NCI-H2171 treated with DMSO at 0.1 percent for 48 hours (cell line): ENCODE measurements at regions not wholly inside any gene's neighbourhood (a gene's known extent, or its start where the extent isn't known, plus 50 kb on each side); places are given as distances from the start of the nearest gene placed in this dataset.
"Not testable (repeated sequence)": the region's sequence is repeated elsewhere in the genome, so short reads cannot be mapped to it uniquely, and the experiment has no call there.

Experiments used
- DNase-seq: peaks from one replicate; lab custom pipeline; 2025; lab: John Stamatoyannopoulos, UW

DNA sequence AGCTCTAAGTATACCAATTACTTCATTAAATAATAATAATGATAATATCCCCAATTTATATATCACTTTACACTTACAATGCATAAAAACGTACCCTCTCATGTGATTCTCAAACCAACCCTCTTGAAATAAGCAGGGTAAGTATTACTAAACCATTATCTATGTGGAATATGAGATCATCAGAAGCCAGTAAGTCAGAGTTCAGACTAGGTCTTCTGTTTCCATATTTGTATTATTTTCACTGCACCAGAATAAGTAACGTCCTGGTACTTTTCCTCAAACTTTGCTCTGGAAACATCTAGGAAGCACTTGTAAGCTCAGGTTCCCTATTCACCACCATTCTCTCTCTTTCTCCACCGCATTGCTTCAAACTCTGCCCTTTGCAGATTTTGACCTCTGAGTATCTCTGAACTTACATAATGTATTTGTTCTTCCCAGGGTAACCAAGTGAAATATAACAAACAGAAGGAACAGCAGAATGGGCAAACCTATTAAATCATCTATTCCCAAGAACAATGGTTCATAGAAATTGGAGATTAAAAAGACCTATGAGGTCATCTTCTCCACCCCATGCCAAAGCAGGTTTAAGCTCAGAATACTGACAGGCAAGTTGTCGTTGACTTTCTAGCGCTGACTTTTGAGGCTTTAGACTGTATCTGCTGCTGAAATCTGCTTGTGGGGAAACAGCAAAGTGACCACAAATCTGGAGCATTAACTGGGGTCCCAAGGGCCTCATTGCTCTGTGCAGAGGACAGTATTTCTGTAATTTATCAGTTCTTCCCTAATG is 161.3 kb upstream of the FAR2 start:
- DNase-seq, result no peak

- no peak for DNase-seq
These were observed 160.8 kb upstream of the FAR2 start for GRCh38 chr12:28988325-28988704.

GRCh38 chr12:28991626-28992025 is 157.5 kb upstream of the FAR2 start:
- DNase-seq, result no peak

DNA sequence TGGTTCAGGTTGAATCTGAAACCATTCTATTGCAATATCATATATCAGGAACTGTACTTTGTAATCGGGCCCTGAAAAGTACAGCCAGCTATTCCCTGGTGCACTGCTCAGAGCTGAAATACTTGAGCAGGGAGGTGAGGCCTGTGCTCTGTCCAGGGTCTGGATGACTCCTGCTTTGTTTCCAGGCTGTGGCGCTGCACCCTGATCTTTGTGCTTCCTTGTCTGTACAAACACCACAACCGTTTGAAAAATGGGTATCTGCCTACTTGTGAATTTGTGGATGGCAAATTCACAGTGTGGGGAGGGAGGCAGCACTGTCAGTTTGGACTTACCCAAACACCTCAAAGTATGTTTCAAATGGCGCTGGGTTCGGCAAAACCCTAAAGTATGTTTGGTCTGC is 155.4 kb upstream of the FAR2 start:
- DNase-seq, result no peak

DNA sequence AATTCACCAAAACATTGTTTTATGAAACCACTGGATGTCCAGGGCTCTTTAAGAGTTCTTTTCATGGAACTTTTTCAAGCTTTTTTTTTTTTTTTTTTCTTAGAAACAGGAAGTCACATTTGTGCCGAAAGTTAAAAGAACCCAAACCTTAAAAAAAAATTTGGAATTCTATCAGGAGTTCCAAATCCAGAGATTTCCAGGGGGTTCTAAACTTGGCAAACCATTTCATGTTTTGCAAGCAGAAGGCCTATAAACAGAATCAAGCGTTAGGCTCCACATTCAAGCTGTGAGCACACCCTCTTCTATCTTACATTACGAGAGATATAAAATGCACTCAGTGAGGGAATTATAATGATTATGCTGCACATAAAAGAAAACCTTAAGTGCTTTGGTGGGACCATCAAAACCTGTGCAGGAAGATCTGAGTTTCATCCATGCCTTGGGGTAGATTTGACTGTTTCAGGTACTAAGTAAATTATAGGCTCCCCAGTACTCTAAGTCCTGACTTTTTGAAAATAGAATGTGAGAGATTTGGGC is 154.8 kb upstream of the FAR2 start:
- DNase-seq, result no peak

- DNase-seq, result no peak
These were observed 152.4 kb upstream of the FAR2 start for GRCh38 chr12:28996688-28997087.

DNA sequence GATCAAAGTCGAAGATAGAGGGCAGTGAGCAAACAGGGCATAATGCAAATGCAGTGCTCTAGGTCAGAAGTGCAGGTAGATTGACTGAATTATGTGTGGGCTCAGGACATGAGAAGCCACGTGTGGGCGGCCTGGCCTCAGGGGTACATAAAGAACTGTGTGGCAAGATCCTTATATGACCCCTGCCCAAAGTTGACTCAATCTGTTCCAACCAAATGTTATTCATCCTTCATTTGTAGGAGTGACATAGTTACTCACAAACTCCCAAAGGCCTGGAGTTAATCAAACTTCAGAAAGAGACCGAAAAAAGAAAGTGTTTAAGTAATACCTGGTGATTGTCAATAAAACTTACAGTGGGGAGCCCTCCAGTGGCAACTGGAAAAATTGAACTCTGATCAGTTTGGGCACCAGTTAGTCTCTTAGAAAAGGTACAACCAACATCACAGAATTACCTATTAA is 150.4 kb upstream of the FAR2 start:
- peak; percentile 61 for DNase-seq

DNA sequence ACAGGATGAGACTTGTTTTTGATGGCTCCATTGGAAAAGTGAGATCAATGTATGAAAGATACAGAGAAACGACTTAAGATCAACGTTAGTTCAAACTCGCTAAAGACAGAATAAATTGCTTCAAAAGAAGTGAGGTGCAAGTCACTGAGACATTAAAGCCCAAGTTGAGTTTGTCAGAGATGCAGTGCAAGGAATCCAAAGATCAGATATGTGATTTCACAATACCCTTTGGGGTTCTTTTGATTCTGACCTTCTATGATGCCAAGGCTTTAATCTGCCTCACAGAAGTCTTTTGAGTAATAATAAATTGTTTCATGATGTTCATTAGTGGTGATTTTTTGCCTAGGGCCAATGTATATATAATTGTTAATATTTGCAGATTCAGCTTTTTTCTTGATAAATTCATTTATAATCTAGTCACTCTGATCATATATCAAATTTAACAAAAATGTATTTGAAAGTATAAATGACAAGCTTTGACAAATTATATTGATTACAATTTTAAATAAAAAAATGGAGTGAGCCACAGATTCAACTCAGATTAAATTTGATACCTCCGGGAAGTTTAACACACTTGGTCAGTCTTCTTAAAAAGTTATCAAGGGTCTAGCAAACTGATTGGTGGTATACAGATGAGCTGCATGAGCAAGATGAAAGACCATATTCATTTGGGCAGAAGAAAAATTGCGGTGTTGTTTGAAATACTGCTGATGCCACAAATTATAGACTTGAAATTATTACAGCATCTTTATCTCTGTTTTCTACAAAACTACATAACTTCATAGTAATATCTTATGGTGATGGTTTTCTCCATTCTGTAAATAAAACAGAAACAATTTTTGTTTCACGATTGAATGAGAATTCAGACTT is 144.8 kb upstream of the FAR2 start:
- DNase-seq, result no peak

GRCh38 chr12:29004936-29005304 is 144.2 kb upstream of the FAR2 start:
- no peak for DNase-seq

- no peak for DNase-seq
These were observed 140.3 kb upstream of the FAR2 start for GRCh38 chr12:29008786-29009185.

GRCh38 chr12:29012673-29013072 is 136.4 kb upstream of the FAR2 start:
- no peak for DNase-seq

DNA sequence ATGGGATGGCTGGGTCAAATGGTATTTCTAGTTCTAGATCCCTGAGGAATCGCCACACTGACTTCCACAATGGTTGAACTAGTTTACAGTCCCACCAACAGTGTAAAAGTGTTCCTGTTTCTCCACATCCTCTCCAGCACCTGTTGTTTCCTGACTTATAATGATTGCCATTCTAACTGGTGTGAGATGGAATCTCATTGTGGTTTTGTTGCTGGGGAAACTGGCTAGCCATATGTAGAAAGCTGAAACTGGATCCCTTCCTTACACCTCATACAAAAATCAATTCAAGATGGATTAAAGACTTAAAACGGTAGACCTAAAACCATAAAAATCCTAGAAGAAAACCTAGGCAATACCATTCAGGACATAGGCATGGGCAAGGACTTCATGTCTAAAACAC is 131.5 kb upstream of the FAR2 start:
- not testable (repeated sequence) for DNase-seq

DNA sequence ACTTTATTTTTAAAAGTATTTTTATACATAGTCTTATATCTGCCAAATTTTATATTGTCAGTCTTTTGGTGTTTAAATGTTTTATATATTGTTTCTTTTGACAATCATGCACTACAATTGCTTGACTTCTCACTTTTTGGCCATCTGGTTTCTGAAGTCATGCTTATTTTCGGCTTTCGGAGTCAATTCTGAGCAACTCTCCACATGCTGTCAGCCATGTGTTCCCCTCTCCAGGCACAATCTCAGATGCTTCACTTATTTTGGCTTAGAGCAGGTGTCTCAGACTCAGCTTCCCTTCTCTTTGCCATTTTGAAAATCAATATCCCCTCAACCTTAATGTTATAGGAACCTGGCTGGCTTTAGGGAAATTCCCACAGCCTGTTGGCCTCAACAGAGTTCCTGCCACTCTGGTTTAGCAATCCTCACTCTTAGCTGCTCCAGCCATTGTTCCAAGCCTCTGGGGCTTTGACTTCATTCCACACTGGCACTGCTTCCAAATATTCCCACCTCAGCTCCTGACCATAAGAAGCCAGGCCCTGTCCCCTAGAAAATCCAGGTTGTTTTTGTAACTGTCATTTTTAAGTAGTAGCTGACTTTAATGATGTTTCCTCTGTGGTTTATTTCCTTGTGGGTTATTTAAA is 125.5 kb upstream of the FAR2 start:
- peak; percentile 48 for DNase-seq

GRCh38 chr12:29024117-29024516 is 125.0 kb upstream of the FAR2 start:
- peak; percentile 34 for DNase-seq

DNA sequence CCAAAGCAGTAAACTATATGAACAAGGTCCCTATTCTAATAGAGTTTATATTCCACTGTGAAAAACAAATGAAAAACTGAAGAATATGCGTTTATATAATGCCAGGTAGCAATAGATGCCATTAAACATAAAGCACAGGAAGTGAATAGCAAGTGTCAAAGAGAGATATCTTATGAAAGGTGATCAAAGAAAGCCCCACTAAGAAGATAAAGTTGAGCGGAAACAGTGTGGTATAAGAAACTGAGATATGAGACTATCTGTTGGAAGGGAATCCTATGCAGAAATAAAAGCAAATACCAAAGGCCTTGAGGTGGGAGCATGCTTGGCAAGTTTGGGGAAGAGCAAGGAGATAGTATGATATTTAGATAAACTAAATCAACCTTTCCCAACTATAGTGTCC is 123.1 kb upstream of the FAR2 start:
- DNase-seq, result no peak

GRCh38 chr12:29026419-29026818 is 122.7 kb upstream of the FAR2 start:
- DNase-seq, result peak; percentile 78

DNA sequence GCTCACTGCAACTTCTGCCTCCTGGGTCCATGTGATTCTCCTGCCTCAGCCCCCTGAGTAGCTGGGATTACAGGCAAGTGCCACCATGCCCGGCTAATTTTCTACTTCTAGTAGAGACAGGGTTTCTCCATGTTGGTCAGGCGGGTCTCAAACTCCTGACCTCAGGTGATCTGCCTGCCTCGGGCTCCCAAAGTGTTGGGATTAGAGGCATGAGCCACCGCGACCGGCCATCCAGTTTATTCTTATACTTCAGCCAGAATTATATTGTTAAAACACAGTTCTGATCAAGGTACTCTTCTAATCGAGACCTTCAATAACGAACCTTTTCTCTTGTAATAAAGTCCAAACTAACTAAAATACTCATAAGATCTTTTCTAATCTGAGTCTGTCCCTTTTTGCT is 119.6 kb upstream of the FAR2 start:
- DNase-seq, result not testable (repeated sequence)

- no peak for DNase-seq
These were observed 119.1 kb upstream of the FAR2 start for GRCh38 chr12:29030006-29030405.

- no peak for DNase-seq
These were observed 116.6 kb upstream of the FAR2 start for GRCh38 chr12:29032446-29032845.

DNA sequence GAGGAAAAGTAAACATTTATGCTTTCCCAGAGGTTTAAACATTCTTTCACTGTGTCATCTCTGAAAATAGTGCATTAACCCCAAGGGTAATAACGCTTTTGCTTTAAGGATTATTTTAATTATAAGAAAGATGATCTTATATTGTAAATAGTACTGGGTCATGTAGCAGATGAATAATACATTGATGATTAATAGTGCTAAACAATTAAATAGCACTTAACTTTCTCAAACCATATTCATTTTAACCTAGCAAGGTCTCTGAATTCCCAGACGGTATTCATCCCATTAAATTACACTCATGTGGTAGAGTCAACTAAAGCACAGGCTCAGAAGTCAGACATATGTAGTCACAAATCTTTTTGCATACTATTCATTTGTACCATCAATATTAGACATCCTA is 115.6 kb upstream of the FAR2 start:
- no peak for DNase-seq

GRCh38 chr12:29035112-29035511 is 114.0 kb upstream of the FAR2 start:
- no peak for DNase-seq

GRCh38 chr12:29039013-29039412 is 110.1 kb upstream of the FAR2 start:
- no peak for DNase-seq

GRCh38 chr12:29041621-29042020 is 107.5 kb upstream of the FAR2 start:
- DNase-seq, result no peak
